ENCODE measurements at regions not wholly inside any gene's neighbourhood (a gene's known extent, or its start where the extent isn't known, plus 50 kb on each side); places are given as distances from the start of the nearest gene placed in this dataset.
"Not testable (repeated sequence)": the region's sequence is repeated elsewhere in the genome, so short reads cannot be mapped to it uniquely, and the experiment has no call there.

DNA sequence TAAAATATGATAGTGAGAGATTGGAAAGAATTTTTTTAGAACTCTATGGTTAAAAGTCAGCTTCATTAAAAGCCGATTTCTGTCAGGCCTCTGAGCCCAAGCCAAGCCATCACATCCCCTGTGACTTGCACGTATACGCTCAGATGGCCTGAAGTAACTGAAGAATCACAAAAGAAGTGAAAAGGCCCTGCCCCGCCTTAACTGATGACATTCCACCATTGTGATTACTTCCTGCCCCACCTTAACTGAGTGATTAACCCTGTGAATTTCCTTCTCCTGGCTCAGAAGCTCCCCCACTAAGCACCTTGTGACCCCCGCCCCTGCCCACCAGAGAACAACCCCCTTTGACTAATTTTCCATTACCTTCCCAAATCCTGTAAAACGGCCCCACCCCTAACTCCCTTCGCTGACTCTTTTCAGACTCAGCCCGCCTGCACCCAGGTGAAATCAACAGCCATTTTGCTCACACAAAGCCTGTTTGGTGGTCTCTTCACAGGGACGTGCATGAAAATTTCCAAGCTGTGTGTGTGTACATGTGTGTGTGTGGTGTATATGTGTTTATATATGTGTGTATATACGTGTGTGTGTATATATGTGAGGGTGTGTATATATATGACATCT is 595.5 kb upstream of the HTR2C start:
- not testable (repeated sequence) for TF ChIP-seq POLR2A (IDR thresholded peaks at IDR 0.05); EP300 (IDR thresholded peaks at IDR 0.05; ENCODE audit: low read depth)
- TF ChIP-seq, protein P1, sequence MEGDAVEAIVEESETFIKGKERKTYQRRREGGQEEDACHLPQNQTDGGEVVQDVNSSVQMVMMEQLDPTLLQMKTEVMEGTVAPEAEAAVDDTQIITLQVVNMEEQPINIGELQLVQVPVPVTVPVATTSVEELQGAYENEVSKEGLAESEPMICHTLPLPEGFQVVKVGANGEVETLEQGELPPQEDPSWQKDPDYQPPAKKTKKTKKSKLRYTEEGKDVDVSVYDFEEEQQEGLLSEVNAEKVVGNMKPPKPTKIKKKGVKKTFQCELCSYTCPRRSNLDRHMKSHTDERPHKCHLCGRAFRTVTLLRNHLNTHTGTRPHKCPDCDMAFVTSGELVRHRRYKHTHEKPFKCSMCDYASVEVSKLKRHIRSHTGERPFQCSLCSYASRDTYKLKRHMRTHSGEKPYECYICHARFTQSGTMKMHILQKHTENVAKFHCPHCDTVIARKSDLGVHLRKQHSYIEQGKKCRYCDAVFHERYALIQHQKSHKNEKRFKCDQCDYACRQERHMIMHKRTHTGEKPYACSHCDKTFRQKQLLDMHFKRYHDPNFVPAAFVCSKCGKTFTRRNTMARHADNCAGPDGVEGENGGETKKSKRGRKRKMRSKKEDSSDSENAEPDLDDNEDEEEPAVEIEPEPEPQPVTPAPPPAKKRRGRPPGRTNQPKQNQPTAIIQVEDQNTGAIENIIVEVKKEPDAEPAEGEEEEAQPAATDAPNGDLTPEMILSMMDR (IDR thresholded peaks at IDR 0.05) = not testable (repeated sequence)
